H9 (cell line): ENCODE measurements at regions not wholly inside any gene's neighbourhood (a gene's known extent, or its start where the extent isn't known, plus 50 kb on each side); places are given as distances from the start of the nearest gene placed in this dataset.

Experiments used
- DNase-seq: peaks from one replicate; pipeline ENCODE4 v3.0.0-alpha.2; 2017
- H2AFZ ChIP-seq: one replicate; pipeline ENCODE4 v1.6.1; 2013; ENCODE audit warnings: mild to moderate bottlenecking, low read length, control low read depth, moderate library complexity
- H2AK5ac ChIP-seq: 2 replicates; pipeline ENCODE4 v1.6.1; 2013; ENCODE audit warnings: low read length, control low read depth, mixed read lengths; ENCODE audit not compliant: insufficient read length
- H2BK120ac ChIP-seq: one replicate; pipeline ENCODE4 v1.6.1; 2013; ENCODE audit warnings: low read depth, mild to moderate bottlenecking, low read length, control low read depth, inconsistent platforms; ENCODE audit not compliant: poor library complexity, severe bottlenecking
- H2BK12ac ChIP-seq: 2 replicates; pipeline ENCODE4 v1.6.1; 2013; ENCODE audit warnings: low read length, control low read depth, mixed read lengths, low read depth; ENCODE audit not compliant: insufficient read length
- H2BK15ac ChIP-seq: 2 replicates; pipeline ENCODE4 v1.6.1; 2013; ENCODE audit warnings: low read depth, low read length, control low read depth
- H2BK20ac ChIP-seq: one replicate; pipeline ENCODE4 v1.6.1; 2013; ENCODE audit warnings: low read depth, mild to moderate bottlenecking, low read length, control low read depth, inconsistent platforms; ENCODE audit not compliant: poor library complexity, severe bottlenecking
- H2BK5ac ChIP-seq: 2 replicates; pipeline ENCODE4 v1.6.1; 2013; ENCODE audit warnings: low read length, control low read depth, mixed read lengths; ENCODE audit not compliant: insufficient read length
- H3K14ac ChIP-seq: 2 replicates; pipeline ENCODE4 v1.6.1; 2013; ENCODE audit warnings: low read length, control low read depth; ENCODE audit not compliant: insufficient read depth
- H3K18ac ChIP-seq: 2 replicates; pipeline ENCODE4 v1.6.1; 2013; ENCODE audit warnings: low read depth, mild to moderate bottlenecking, mixed read lengths, low read length, control low read depth; ENCODE audit not compliant: insufficient read length
- H3K23ac ChIP-seq: 2 replicates; pipeline ENCODE4 v1.6.1; 2013; ENCODE audit warnings: low read length, control low read depth, mixed read lengths, low read depth; ENCODE audit not compliant: insufficient read length
- H3K23me2 ChIP-seq: 2 replicates; pipeline ENCODE4 v1.6.1; 2013; ENCODE audit warnings: low read depth, mild to moderate bottlenecking, mixed read lengths, low read length, control low read depth; ENCODE audit not compliant: insufficient read length, poor library complexity, severe bottlenecking
- H3K27ac ChIP-seq: 2 replicates; pipeline ENCODE4 v1.5.1; 2013; ENCODE audit warnings: low read length, control low read depth, mixed read lengths, low read depth; ENCODE audit not compliant: insufficient read length
- H3K27me3 ChIP-seq: 2 replicates; pipeline ENCODE4 v1.6.1; 2013; ENCODE audit warnings: low read length, control low read depth, inconsistent platforms; ENCODE audit not compliant: insufficient read depth
- H3K4ac ChIP-seq: 2 replicates; pipeline ENCODE4 v1.6.1; 2013; ENCODE audit warnings: low read depth, mild to moderate bottlenecking, control low read depth, inconsistent platforms, low read length, moderate library complexity
- H3K4me1 ChIP-seq: 2 replicates; pipeline ENCODE4 v1.6.1; 2013; ENCODE audit warnings: low read length, control low read depth, inconsistent platforms; ENCODE audit not compliant: insufficient read depth
- H3K4me2 ChIP-seq: 2 replicates; pipeline ENCODE4 v1.6.1; 2013; ENCODE audit warnings: low read length, control low read depth, mixed read lengths; ENCODE audit not compliant: insufficient read length, insufficient read depth
- H3K56ac ChIP-seq: 2 replicates; pipeline ENCODE4 v1.6.1; 2013; ENCODE audit warnings: low read depth, mild to moderate bottlenecking, mixed read lengths, low read length, control low read depth; ENCODE audit not compliant: insufficient read length
- H3K79me1 ChIP-seq: 2 replicates; pipeline ENCODE4 v1.6.1; 2013; ENCODE audit warnings: low read depth, mild to moderate bottlenecking, moderate library complexity, low read length, control low read depth, inconsistent platforms; ENCODE audit not compliant: insufficient read depth, poor library complexity, severe bottlenecking
- H3K79me2 ChIP-seq: 2 replicates; pipeline ENCODE4 v1.6.1; 2013; ENCODE audit warnings: low read length, control low read depth, inconsistent platforms; ENCODE audit not compliant: insufficient read depth
- H3K9ac ChIP-seq: 2 replicates; pipeline ENCODE4 v1.6.1; 2013; ENCODE audit warnings: low read length, control low read depth, mixed read lengths; ENCODE audit not compliant: insufficient read length; ENCODE audit errors: extremely low read depth
- H3K9me3 ChIP-seq: one replicate; pipeline ENCODE4 v1.6.1; 2013; ENCODE audit warnings: low read depth, low read length, inconsistent platforms; ENCODE audit not compliant: control insufficient read depth
- H3T11ph ChIP-seq: one replicate; pipeline ENCODE4 v1.6.1; 2013; ENCODE audit warnings: mild to moderate bottlenecking, low read length, control low read depth, inconsistent platforms
- H4K20me1 ChIP-seq: one replicate; pipeline ENCODE4 v1.6.1; 2013; ENCODE audit not compliant: control insufficient read depth, insufficient read length, insufficient read depth
- H4K5ac ChIP-seq: 2 replicates; pipeline ENCODE4 v1.6.1; 2013; ENCODE audit warnings: low read depth, mild to moderate bottlenecking, mixed read lengths, low read length, control low read depth; ENCODE audit not compliant: insufficient read length
- H4K8ac ChIP-seq: replicated peaks from 2 replicates; pipeline ENCODE4 v1.6.1; 2013; ENCODE audit warnings: low read length, control low read depth, mixed read lengths, low read depth; ENCODE audit not compliant: insufficient read length
- H4K91ac ChIP-seq: 2 replicates; pipeline ENCODE4 v1.6.1; 2013; ENCODE audit warnings: low read depth, mild to moderate bottlenecking, moderate library complexity, mixed read lengths, low read length, control low read depth; ENCODE audit not compliant: insufficient read length
- H3K27ac Mint-ChIP-seq, 3 experiments: 2 replicates in 2 of 3; 3 replicates in 1 of 3; pipeline ENCODE4 v1.8.0; 2020 to 2021; ENCODE audit warnings: mixed read lengths in 3 of 3, mild to moderate bottlenecking in 1 of 3, moderate library complexity in 1 of 3
- H3K27me3 Mint-ChIP-seq: 2 replicates; pipeline ENCODE4 v1.8.0; 2021; ENCODE audit warnings: low read depth, mild to moderate bottlenecking, moderate library complexity, mixed read lengths
- H3K36me3 Mint-ChIP-seq, 3 experiments: 2 replicates in 2 of 3; 3 replicates in 1 of 3; pipeline ENCODE4 v1.8.0; 2020 to 2021; ENCODE audit warnings: low read depth in 3 of 3, mixed read lengths in 3 of 3; ENCODE audit not compliant: insufficient read depth in 1 of 3
- H3K4me1 Mint-ChIP-seq, 2 experiments: 2 replicates each; pipeline ENCODE4 v1.8.0; 2020; ENCODE audit warnings: mixed read lengths in 2 of 2
- H3K4me3 Mint-ChIP-seq, 2 experiments: 2 replicates in 1 of 2; 3 replicates in 1 of 2; pipeline ENCODE4 v1.8.0; 2020 to 2021; ENCODE audit warnings: mild to moderate bottlenecking in 2 of 2, mixed read lengths in 2 of 2, moderate library complexity in 1 of 2
- H3K9me3 Mint-ChIP-seq, 2 experiments: 2 replicates in 1 of 2; 3 replicates in 1 of 2; pipeline ENCODE4 v1.8.0; 2020; ENCODE audit warnings: mild to moderate bottlenecking in 2 of 2, mixed read lengths in 2 of 2, moderate library complexity in 1 of 2
- WGBS: extraction: QIAGEN DNeasy Blood & Tissue Kit; methylation state at CpG from one replicate; pipeline ENCODE4 v1.1.7; 2013; ENCODE audit warnings: missing lambda C conversion rate, low lambda C conversion rate, mixed read lengths; ENCODE audit not compliant: insufficient read length; ENCODE audit errors: extremely low coverage; 5-methylcytosine and 5-hydroxymethylcytosine counted together
- TF ChIP-seq, protein P1 (sequence below): fragments of 200-600 bp; sonication (generic); conservative IDR thresholded peaks from 3 replicates; pipeline ENCODE4 v1.8.0; 2021; ENCODE audit warnings: antibody characterized with exemption, mild to moderate bottlenecking

DNA sequence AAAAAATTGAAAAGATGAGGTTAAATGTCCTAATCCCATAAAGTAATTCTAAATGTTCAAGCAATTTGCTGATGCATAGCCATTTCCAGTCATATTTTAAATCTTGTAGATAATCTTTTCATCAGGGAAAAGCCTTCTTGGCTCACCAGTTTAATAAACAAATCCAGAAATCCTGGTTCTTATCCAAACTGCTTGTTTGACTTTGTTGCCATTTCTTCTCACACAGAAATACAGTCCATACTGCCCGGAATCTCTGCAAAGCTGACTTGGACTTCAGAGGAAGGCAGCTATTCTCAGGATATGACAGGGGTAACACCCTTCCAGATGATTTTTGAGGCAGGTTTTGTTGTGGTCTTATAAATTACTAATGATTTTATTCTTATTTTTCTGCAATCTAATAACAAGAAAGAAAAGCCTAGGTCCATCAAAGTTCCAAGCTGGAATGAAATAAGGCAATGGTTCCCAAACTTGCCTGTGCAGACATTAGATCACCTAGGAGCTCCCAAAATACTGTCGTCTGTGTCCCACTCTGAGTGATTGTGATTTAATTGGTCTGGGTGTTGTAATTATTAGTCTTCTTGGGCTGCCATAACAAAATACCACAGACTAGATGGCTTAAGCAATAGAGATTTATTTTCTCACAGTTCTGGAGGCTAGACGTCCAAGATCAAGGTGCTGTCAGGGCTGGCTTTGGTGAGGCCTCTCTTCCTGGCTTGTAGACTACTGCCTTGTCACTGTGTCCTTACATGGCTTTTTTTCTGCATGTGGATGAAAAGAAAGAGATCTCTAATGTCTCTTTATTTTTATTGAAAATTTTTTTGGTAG lies 55.1 kb upstream of the RCE1 start:
- Histone ChIP-seq H2AK5ac (no peak overlapping the region), H3T11ph (no peak overlapping the region), H2BK12ac (no peak overlapping the region), H3K27ac (no peak overlapping the region), H3K14ac (no peak overlapping the region), H3K23me2 (no peaks in the 10 kb centered on the region), H3K4me2 (no peak overlapping the region), H3K4me1 (no peaks in the 10 kb centered on the region), H3K9ac (no peak overlapping the region), H3K4ac (no peak overlapping the region), H3K27me3 (no peaks in the 10 kb centered on the region), H2BK15ac (no peak overlapping the region), H4K91ac (no peak overlapping the region), H4K5ac (no peak overlapping the region), H2AFZ (no peak overlapping the region), H3K9me3 (no peaks in the 10 kb centered on the region), H3K18ac (no peak overlapping the region), H2BK5ac (no peak overlapping the region), H3K79me2 (no peaks in the 10 kb centered on the region), H3K56ac (no peak overlapping the region), H3K23ac (no peak overlapping the region), H2BK120ac (no peak overlapping the region), H4K20me1 (no peaks in the 10 kb centered on the region), H4K8ac (no peak overlapping the region), H2BK20ac (no peak overlapping the region), H3K79me1 (no peaks in the 10 kb centered on the region)
- Mint-ChIP-seq H3K36me3 (peaks cover 0 to 7% (median 4%) of the 10 kb centered on the region in 3 experiments; a peak in 1 of 7 replicates), H3K27me3 (no peaks in the 10 kb centered on the region), H3K27ac (no peak overlapping the region; a peak in 1 of 7 replicates), H3K4me3 (no peak overlapping the region), H3K4me1 (no peaks in the 10 kb centered on the region), H3K9me3 (no peaks in the 10 kb centered on the region)
- TF ChIP-seq, protein P1, sequence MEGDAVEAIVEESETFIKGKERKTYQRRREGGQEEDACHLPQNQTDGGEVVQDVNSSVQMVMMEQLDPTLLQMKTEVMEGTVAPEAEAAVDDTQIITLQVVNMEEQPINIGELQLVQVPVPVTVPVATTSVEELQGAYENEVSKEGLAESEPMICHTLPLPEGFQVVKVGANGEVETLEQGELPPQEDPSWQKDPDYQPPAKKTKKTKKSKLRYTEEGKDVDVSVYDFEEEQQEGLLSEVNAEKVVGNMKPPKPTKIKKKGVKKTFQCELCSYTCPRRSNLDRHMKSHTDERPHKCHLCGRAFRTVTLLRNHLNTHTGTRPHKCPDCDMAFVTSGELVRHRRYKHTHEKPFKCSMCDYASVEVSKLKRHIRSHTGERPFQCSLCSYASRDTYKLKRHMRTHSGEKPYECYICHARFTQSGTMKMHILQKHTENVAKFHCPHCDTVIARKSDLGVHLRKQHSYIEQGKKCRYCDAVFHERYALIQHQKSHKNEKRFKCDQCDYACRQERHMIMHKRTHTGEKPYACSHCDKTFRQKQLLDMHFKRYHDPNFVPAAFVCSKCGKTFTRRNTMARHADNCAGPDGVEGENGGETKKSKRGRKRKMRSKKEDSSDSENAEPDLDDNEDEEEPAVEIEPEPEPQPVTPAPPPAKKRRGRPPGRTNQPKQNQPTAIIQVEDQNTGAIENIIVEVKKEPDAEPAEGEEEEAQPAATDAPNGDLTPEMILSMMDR, result no peak
- no CpG with 5 or more reads among the region's 3 CpGs for WGBS
- no peak for DNase-seq
